ENCODE measurements at regions not wholly inside any gene's neighbourhood (a gene's known extent, or its start where the extent isn't known, plus 50 kb on each side); places are given as distances from the start of the nearest gene placed in this dataset.
"Not testable (repeated sequence)": the region's sequence is repeated elsewhere in the genome, so short reads cannot be mapped to it uniquely, and the experiment has no call there.

GRCh38 chr11:122002926-122003325 lies 113.1 kb downstream of the BLID start:
- TF ChIP-seq ZFX (IDR thresholded peaks at IDR 0.05): no peak
- no peak for TF ChIP-seq CTCF (conservative IDR thresholded peaks at IDR 0.05)

GRCh38 chr11:122002047-122002446 lies 114.0 kb downstream of the BLID start:
- TF ChIP-seq ZFX (IDR thresholded peaks at IDR 0.05) (no peak), CTCF (conservative IDR thresholded peaks at IDR 0.05) (no peak)
- H3K27ac ChIP-seq: no peak overlapping the region

More at GRCh38 chr11:122002926-122003325, 113.1 kb downstream of the BLID start:
- H3K27ac ChIP-seq: no peak overlapping the region

GRCh38 chr11:121999651-122000050 lies 116.4 kb downstream of the BLID start:
- TF ChIP-seq ZFX (IDR thresholded peaks at IDR 0.05): no peak
- TF ChIP-seq CTCF (conservative IDR thresholded peaks at IDR 0.05): no peak

GRCh38 chr11:121996574-121996973 lies 119.4 kb downstream of the BLID start:
- no peak overlapping the region for H3K27ac ChIP-seq
- TF ChIP-seq CTCF (conservative IDR thresholded peaks at IDR 0.05) (no peak), ZFX (IDR thresholded peaks at IDR 0.05) (no peak)

More at GRCh38 chr11:121999651-122000050, 116.4 kb downstream of the BLID start:
- no peak overlapping the region for H3K27ac ChIP-seq

- no peak overlapping the region for H3K27ac ChIP-seq
- TF ChIP-seq CTCF (conservative IDR thresholded peaks at IDR 0.05): no peak
- no peak for TF ChIP-seq ZFX (IDR thresholded peaks at IDR 0.05)
Observed at GRCh38 chr11:121983901-121984300, 132.1 kb downstream of the BLID start.

- H3K27ac ChIP-seq: not testable (repeated sequence)
Observed at GRCh38 chr11:121977914-121978313, 138.1 kb downstream of the BLID start.

- H3K27ac ChIP-seq: no peak overlapping the region
- TF ChIP-seq CTCF (conservative IDR thresholded peaks at IDR 0.05) (no peak), ZFX (IDR thresholded peaks at IDR 0.05) (no peak)
Observed at GRCh38 chr11:121968638-121969037, 147.4 kb downstream of the BLID start.

- no peak overlapping the region for H3K27ac ChIP-seq
- TF ChIP-seq ZFX (IDR thresholded peaks at IDR 0.05) (no peak), CTCF (conservative IDR thresholded peaks at IDR 0.05) (no peak)
Observed at GRCh38 chr11:121967131-121967704, 148.8 kb downstream of the BLID start.

All from C4-2B (cell line).